LNCAP (cell line): ENCODE measurements at regions not wholly inside any gene's neighbourhood (a gene's known extent, or its start where the extent isn't known, plus 50 kb on each side); places are given as distances from the start of the nearest gene placed in this dataset.

Experiments
- CTCF ChIP-seq: fragments of 450-650 bp; IDR thresholded peaks from 2 replicates; pipeline ENCODE4 v1.5.1; 2017; ENCODE audit warnings: mild to moderate bottlenecking

- no peak for TF ChIP-seq CTCF
Measured at GRCh38 chr3:176932433-176932832, 264.8 kb downstream of the TBL1XR1 start.

GRCh38 chr3:176931991-176932390 is 265.3 kb downstream of the TBL1XR1 start:
- TF ChIP-seq CTCF, result no peak

- no peak for TF ChIP-seq CTCF
Measured at GRCh38 chr3:176930942-176931341, 266.3 kb downstream of the TBL1XR1 start.

- no peak for TF ChIP-seq CTCF
Measured at GRCh38 chr3:176928582-176928931, 268.7 kb downstream of the TBL1XR1 start.

- TF ChIP-seq CTCF, result no peak
Measured at GRCh38 chr3:176927706-176928581, 269.3 kb downstream of the TBL1XR1 start.

GRCh38 chr3:176927280-176927679 is 270.0 kb downstream of the TBL1XR1 start:
- no peak for TF ChIP-seq CTCF

- TF ChIP-seq CTCF, result no peak
Measured at GRCh38 chr3:176926688-176927087, 270.6 kb downstream of the TBL1XR1 start.
